ENCODE measurements at regions not wholly inside any gene's neighbourhood (a gene's known extent, or its start where the extent isn't known, plus 50 kb on each side); places are given as distances from the start of the nearest gene placed in this dataset.
"Not testable (repeated sequence)": the region's sequence is repeated elsewhere in the genome, so short reads cannot be mapped to it uniquely, and the experiment has no call there.

- DNase-seq (ENCODE audit: low read depth): no peak
Observed at GRCh38 chr16:6728381-6728780, 604.3 kb upstream of the RBFOX1 start.

GRCh38 chr16:6726621-6727020 is 606.0 kb upstream of the RBFOX1 start:
- no peak for DNase-seq (ENCODE audit: low read depth)

DNA sequence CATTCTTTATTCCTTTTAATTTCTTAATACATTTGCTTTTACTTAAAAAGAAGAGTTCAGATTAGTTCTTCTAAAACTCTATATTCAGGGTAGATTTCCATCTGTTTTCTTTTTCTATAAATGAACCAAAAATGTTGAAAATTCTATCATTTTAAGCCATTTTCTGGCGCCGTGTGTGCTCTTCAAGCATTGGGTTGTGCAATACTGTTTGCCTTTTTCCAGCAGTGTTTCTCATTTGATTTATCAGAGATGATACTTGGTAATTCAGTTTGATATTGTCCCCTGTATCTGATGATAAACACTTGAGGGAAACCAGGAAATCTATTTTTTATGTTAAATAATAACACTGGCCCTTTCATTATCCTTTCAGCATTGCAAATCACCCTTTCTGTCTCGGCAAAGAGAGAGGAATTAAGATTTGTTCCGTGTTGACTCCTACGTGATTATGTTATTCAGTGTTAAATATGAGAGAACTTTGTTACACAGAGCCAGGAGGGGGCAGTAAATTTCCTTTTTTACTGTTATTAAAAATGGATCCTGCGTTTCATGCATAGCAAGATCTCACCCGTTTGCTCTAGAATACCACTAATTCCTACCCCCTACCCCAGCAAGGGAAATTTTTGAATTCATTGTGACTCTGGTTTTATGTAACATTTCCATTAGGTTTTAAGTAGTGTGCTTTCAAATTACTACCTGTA is 606.9 kb upstream of the RBFOX1 start:
- DNase-seq (ENCODE audit: low read depth): peak; percentile 1

GRCh38 chr16:6725206-6725605 is 607.4 kb upstream of the RBFOX1 start:
- DNase-seq (ENCODE audit: low read depth): not testable (repeated sequence)

DNA sequence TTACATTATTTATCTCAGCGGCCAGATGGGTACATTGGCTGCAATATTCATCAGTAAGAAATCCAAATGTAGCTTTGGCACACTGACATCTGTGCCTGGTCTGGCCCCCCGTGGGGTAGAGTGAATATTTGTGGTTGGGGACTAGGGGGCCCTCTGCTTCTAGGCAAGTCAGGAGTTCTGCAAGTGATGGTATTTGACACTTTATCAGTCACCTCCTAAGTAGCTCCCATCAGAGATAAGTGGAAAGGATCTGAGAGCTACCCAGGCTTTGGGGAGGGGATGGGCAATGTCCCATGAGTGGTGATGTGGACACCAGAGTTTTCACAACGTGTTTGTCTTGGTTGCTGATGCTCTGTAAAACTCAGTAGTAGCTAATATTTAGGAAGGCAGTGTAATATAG is 609.9 kb upstream of the RBFOX1 start:
- DNase-seq (ENCODE audit: low read depth): no peak

DNA sequence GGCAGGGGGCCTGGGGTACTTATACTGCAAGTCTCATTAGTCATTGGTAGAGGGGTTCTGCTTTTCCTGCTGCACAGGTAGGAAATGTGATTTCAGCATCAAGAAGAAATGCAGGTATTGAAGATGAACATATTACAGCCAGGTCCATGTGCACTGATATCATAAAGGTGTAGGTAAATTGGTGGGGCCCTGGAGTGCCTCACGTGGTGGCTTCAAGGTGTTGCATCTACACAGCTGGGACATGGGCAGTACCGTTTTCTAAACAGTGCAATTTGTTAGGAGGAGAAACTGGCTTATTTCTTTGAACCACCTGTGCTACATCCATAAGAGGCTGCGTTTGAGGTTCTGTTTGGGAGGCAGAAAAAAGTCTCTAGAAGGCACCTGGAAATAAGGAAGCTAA is 618.1 kb upstream of the RBFOX1 start:
- no peak for DNase-seq (ENCODE audit: low read depth)

DNA sequence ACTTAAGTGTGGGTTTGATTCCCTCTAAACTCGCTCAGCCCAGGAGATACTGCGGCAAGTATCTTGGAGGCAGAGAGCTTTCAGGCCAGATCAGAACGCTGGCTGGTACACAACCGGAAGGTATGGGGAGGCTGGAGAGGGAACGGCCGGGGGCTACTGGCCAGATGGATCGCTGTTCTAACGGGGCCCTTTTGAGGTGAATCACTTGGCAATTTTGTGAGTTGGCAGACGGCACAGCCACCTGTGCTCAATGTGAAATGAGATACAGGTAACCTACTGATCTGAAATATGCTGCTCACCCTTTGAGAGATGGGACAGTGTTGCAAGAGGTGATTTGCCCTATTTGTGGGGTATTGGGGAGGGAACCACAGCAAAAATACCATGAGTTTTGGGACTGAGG is 622.9 kb upstream of the RBFOX1 start:
- DNase-seq (ENCODE audit: low read depth): no peak

DNA sequence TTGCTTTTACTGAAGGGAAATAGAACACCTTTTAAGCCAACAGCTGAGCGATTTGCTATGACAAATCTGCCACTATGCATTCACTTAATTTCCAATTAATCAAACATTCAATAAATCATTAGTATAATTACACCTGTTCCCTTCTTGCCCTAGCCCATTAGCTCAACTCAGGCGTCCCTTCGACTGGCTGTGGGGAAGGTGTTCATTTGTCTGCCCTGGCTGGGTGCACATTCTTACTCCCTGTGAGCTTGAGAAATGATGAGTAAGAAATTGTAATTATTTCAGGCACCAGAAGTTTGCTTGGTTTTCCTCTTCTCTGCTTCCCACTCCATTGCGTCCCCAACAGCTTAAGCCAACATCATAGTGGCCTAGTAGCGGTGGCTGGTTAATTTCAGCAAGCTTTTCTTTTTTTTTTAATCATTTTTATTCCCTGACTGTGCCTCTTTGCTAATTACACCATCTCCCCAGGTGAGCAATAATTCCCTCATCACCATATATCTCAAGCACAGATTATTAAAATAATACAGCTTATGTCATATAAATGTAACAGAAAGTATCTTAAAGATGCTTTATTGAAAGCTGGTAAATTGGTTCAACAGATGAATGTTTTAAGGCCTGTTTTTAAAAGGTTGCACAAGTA is 623.9 kb upstream of the RBFOX1 start:
- no peak for DNase-seq (ENCODE audit: low read depth)

- no peak for DNase-seq (ENCODE audit: low read depth)
Observed at GRCh38 chr16:6704306-6704930, 628.2 kb upstream of the RBFOX1 start.

DNA sequence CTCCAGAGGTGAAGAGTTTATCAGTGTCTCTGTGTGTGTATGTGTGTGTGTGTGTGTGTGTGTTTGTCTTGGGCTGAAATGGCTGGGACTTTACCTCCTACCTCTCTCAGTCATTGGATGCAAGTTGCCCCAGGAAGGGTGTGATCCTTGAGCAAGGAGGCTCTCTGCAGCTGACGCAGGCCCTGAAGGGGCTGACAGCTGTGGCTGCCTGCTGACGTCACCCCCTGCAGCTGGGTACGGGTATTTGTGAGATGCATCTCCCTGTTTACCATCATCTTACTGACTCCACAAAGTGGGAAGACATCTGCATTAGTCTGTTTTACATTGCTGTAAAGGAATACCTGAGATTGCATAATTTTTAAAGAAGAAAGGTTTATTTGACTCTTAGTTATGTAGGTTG is 631.5 kb upstream of the RBFOX1 start:
- DNase-seq (ENCODE audit: low read depth): no peak

DNA sequence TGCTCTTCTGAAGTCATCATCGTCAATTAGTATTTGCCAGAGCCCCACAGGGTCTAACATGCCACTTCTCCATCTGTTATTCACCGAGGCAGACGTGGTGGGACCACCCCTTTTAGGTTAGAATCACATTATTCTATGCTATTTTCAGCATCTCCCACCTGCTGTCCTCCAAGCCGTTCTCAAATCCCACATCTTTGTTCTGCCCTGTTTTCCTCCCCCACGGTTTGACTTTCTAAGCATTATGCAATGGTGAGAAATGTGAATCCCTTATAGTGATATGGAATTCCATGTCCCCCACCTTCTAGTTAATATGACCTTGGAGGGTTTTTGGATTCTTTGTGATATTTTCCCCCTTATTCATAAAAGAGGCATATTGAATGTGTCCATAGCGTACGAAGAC is 634.1 kb upstream of the RBFOX1 start:
- DNase-seq (ENCODE audit: low read depth): no peak

GRCh38 chr16:6695666-6696065 is 637.0 kb upstream of the RBFOX1 start:
- no peak for DNase-seq (ENCODE audit: low read depth)

- DNase-seq (ENCODE audit: low read depth): no peak
Observed at GRCh38 chr16:6694636-6695035, 638.0 kb upstream of the RBFOX1 start.

DNA sequence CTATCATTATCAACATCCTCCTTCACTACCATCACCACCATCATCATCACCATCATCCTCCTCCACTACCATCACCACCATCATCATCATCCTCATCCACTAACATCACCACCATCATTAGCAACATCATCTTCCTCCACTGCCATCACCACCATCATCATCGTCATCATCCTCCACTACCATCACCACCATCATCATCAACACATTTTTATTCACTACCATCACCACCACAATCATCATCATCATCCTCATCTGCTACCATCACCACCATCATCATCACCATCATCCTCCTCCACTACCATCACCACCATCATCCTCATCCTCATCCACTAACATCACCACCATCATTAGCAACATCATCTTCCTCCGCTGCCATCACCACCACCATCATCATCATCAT is 639.2 kb upstream of the RBFOX1 start:
- DNase-seq (ENCODE audit: low read depth): not testable (repeated sequence)

DNA sequence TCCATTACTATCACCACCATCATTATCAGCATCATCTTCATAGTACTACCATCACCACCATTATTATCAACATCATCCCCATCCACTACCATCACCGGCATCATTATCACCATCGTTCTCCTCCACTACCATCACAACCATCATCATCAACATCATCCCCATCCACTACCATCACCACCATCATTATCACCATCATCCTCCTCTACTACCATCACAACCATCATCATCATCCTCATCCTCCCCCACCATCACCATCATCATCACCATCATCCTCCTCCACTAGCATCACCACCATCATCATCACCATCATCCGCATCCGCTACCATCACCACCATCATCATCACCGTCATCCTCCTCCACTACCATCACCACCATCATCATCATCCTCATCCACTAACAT is 639.8 kb upstream of the RBFOX1 start:
- DNase-seq (ENCODE audit: low read depth): no peak

GRCh38 chr16:6690741-6691140 is 641.9 kb upstream of the RBFOX1 start:
- no peak for DNase-seq (ENCODE audit: low read depth)

- no peak for DNase-seq (ENCODE audit: low read depth)
Observed at GRCh38 chr16:6689643-6690042, 643.0 kb upstream of the RBFOX1 start.

GRCh38 chr16:6687593-6687992 is 645.1 kb upstream of the RBFOX1 start:
- DNase-seq (ENCODE audit: low read depth): no peak

DNA sequence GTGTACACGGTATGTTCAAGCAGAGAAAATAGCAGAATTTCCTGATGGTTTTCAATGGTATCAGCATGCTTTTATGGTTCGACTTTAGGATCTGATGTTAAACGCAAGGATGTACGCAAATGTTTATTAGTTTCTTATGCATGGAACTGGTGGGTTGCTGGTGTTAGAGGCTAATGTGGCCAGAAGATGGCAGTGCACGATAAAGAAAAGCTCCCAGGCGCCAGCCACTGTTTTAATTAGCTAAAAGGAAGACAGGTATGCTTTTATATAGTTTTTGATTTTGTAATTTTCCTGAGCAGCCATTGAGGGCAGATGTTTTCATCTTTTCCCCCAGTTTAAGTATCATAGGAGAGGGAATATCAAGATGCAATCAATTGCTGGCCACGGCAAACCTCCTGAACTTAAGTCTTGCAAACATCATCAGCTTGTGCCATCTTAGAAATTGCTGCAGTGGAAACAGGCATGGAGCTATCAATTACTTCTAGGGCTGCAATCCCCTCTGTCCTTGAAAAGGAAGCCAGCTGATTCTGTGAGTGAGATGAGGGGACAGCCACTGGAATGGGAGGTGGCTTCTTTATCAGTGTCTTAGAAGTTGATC is 648.5 kb upstream of the RBFOX1 start:
- DNase-seq (ENCODE audit: low read depth): peak; percentile 20

DNA sequence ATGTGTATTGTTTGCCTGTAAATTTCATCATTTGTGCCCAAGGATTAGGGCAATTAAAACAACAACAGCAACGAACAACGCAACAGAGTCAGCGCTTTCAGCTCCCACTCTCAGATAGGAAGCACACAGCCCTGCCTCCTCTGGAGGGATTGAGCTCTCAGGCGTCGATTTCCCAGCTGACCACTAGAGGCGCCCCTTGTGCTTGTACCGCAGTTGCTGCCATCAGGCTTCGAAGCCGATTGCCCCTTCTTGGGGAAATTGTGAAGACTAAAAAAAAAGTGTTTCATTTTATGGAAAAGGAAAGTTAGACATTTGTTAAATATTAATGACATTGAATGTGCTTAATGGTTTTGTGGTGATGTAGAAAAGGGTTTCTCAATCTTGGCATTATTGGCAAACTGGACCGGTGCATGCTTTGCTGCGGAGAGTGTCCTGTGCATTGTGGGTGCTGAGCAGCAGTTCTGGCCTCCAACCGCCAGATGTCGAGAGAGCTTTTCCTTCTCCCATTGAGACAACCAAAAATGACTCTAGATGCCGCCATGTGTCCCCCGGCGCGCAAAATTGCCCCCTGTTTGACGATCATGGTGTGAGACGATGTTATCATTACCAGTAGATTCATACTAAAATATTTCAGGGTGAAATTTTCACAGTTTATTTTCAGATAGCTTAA is 650.4 kb upstream of the RBFOX1 start:
- DNase-seq (ENCODE audit: low read depth): no peak

DNA sequence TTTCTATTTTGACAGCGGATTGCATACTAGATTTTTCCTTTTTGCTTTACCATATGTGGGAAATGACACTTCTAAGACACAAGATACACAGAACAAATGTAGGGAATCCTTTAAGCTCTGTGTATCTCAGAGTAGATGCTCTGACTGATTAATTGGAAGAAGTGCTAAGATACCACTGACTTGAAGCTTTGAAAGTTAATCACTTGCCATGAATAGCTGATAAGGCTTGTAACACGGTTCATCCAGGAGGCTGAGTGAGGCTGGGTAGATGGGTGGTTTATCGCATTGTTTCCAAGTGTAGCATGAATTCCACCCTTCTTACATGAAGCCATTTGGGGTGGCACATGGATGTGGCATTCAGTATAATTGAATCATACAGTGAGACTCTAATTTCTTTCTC is 654.1 kb upstream of the RBFOX1 start:
- DNase-seq (ENCODE audit: low read depth): no peak

- no peak for DNase-seq (ENCODE audit: low read depth)
Observed at GRCh38 chr16:6674071-6674470, 658.6 kb upstream of the RBFOX1 start.

DNA sequence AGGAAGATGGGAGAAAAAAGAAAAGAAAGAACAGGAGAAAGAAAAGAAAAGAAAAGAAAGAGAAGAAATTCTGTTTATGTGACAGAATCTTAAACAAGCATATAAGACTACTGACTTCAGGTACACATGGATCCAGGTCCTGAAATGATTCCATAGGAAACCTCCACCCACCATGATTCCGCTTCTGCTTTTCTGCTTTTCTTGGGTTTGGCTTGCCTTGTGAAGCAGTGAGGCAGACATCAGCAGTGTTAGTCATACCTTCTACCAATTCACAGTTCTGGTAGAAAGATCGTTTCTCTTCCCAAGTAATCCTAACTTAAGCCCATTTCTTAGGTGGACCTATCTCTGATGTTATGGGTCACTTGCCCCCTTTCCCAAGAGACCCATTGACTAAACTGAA is 660.1 kb upstream of the RBFOX1 start:
- DNase-seq (ENCODE audit: low read depth): no peak

Data from iris pigment epithelial cell (primary cell).